ENCODE measurements at regions not wholly inside any gene's neighbourhood (a gene's known extent, or its start where the extent isn't known, plus 50 kb on each side); places are given as distances from the start of the nearest gene placed in this dataset.

- TF ChIP-seq POLR2A (IDR thresholded peaks at IDR 0.05) = no peak
- TF ChIP-seq CTCF (IDR thresholded peaks at IDR 0.05) = no peak
- no peak for TF ChIP-seq EP300 (IDR thresholded peaks at IDR 0.05)
These were observed 275.7 kb upstream of the MMADHC start for GRCh38 chr2:149863227-149863626.

Measured in suprapubic skin (tissue), 3 donors.